ENCODE measurements at regions not wholly inside any gene's neighbourhood (a gene's known extent, or its start where the extent isn't known, plus 50 kb on each side); places are given as distances from the start of the nearest gene placed in this dataset.
"Not testable (repeated sequence)": the region's sequence is repeated elsewhere in the genome, so short reads cannot be mapped to it uniquely, and the experiment has no call there.

- no peak for TF ChIP-seq CTCF (IDR thresholded peaks at IDR 0.05; ENCODE audit: insufficient read depth, low read depth, low read length)
- DNase-seq (ENCODE audit: low read depth) = no peak
- H3K4me3 ChIP-seq (ENCODE audit: low read depth, low read length) = no peak overlapping the region
These were observed 95.7 kb upstream of the DRD5 start for GRCh38 chr4:9685692-9686091.

GRCh38 chr4:9690636-9691237 is 90.7 kb upstream of the DRD5 start:
- H3K4me3 ChIP-seq (ENCODE audit: low read depth, low read length); DNase-seq (ENCODE audit: low read depth): not testable (repeated sequence)

- H3K4me3 ChIP-seq (ENCODE audit: low read depth, low read length) = peak overlapping the region; percentile 33
- peak; percentile 36 for DNase-seq (ENCODE audit: low read depth)
- no peak for TF ChIP-seq CTCF (IDR thresholded peaks at IDR 0.05; ENCODE audit: insufficient read depth, low read depth, low read length)
These were observed 90.0 kb upstream of the DRD5 start for GRCh38 chr4:9691238-9692065.

- H3K4me3 ChIP-seq (ENCODE audit: low read depth, low read length); DNase-seq (ENCODE audit: low read depth): not testable (repeated sequence)
These were observed 88.5 kb upstream of the DRD5 start for GRCh38 chr4:9692791-9693491.

- not testable (repeated sequence) for DNase-seq (ENCODE audit: low read depth); H3K4me3 ChIP-seq (ENCODE audit: low read depth, low read length)
These were observed 87.0 kb upstream of the DRD5 start for GRCh38 chr4:9694403-9694802.

GRCh38 chr4:9695994-9696393 is 85.4 kb upstream of the DRD5 start:
- not testable (repeated sequence) for DNase-seq (ENCODE audit: low read depth); H3K4me3 ChIP-seq (ENCODE audit: low read depth, low read length)

GRCh38 chr4:9696561-9696960 is 84.9 kb upstream of the DRD5 start:
- DNase-seq (ENCODE audit: low read depth); H3K4me3 ChIP-seq (ENCODE audit: low read depth, low read length): not testable (repeated sequence)

GRCh38 chr4:9702019-9702418 is 79.4 kb upstream of the DRD5 start:
- not testable (repeated sequence) for DNase-seq (ENCODE audit: low read depth); H3K4me3 ChIP-seq (ENCODE audit: low read depth, low read length)

GRCh38 chr4:9702696-9703095 is 78.7 kb upstream of the DRD5 start:
- not testable (repeated sequence) for DNase-seq (ENCODE audit: low read depth); H3K4me3 ChIP-seq (ENCODE audit: low read depth, low read length)

- TF ChIP-seq CTCF (IDR thresholded peaks at IDR 0.05; ENCODE audit: insufficient read depth, low read depth, low read length) = peak; percentile 23
- no peak overlapping the region for H3K4me3 ChIP-seq (ENCODE audit: low read depth, low read length)
- no peak for DNase-seq (ENCODE audit: low read depth)
These were observed 78.0 kb upstream of the DRD5 start for GRCh38 chr4:9703391-9703790.

- not testable (repeated sequence) for H3K4me3 ChIP-seq (ENCODE audit: low read depth, low read length); DNase-seq (ENCODE audit: low read depth)
These were observed 77.3 kb upstream of the DRD5 start for GRCh38 chr4:9704126-9704525.

Measured in fibroblast of villous mesenchyme (primary cell).